Nephron (organoid): ENCODE measurements at regions not wholly inside any gene's neighbourhood (a gene's known extent, or its start where the extent isn't known, plus 50 kb on each side); places are given as distances from the start of the nearest gene placed in this dataset.

Experiments
- H3K27ac Mint-ChIP-seq, 3 experiments: 2 replicates each; pipeline ENCODE4 v1.8.0; 2020; ENCODE audit warnings: mixed read lengths in 3 of 3, mild to moderate bottlenecking in 2 of 3, moderate library complexity in 1 of 3
- H3K27me3 Mint-ChIP-seq: 2 replicates; pipeline ENCODE4 v1.8.0; 2021; ENCODE audit warnings: low read depth, mild to moderate bottlenecking, moderate library complexity, mixed read lengths
- H3K36me3 Mint-ChIP-seq: 2 replicates; pipeline ENCODE4 v1.8.0; 2020; ENCODE audit warnings: low read depth, mixed read lengths
- H3K4me1 Mint-ChIP-seq: 2 replicates; pipeline ENCODE4 v1.8.0; 2020; ENCODE audit warnings: mixed read lengths
- H3K4me3 Mint-ChIP-seq, 3 experiments: 2 replicates each; pipeline ENCODE4 v1.8.0; 2020; ENCODE audit warnings: mild to moderate bottlenecking in 3 of 3, mixed read lengths in 3 of 3, moderate library complexity in 2 of 3
- H3K9me3 Mint-ChIP-seq: 2 replicates; pipeline ENCODE4 v1.8.0; 2020; ENCODE audit warnings: mixed read lengths
- TF ChIP-seq, protein P1 (sequence below), 3 experiments: fragments of 200-600 bp; sonication (generic); IDR thresholded peaks; one replicate each; pipeline ENCODE4 v1.5.0; 2021; ENCODE audit warnings: antibody characterized with exemption in 3 of 3; ENCODE audit not compliant: unreplicated experiment in 3 of 3

DNA sequence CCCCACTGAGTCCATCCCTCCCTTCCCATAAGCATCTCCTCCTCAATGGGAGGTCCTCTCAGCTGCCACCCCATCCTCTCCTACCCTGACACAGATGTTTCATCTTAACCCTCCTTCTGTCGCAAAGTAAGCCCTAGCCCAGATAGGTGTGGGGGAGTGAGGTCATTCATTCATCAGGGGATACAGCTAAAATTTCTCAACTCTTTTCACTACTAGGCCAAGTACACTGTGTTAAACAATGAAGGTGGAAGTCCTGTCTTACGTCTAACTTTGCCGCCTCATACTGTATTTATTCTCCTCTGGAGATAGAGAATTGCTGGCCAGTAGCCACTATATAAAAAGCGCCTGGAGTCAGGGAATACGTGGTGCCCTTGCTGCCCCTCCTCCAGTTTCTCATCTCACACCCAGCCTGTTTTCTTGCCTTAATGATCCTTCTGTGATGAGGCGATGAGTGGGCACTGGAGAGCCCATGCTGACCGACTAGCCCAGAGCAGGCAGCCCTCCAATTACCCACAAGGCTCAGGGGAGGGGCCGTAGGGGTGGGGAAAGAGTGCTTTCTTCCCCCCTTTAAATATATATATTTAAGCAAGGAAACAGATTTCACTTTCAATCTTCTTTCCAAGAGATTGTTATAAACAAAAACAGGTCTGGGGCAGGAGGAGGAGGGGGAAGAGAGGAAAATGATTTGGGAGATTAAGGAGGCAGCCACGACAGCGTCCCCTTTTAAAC, 149.5 kb downstream of the PJA1 start:
- TF ChIP-seq, protein P1, sequence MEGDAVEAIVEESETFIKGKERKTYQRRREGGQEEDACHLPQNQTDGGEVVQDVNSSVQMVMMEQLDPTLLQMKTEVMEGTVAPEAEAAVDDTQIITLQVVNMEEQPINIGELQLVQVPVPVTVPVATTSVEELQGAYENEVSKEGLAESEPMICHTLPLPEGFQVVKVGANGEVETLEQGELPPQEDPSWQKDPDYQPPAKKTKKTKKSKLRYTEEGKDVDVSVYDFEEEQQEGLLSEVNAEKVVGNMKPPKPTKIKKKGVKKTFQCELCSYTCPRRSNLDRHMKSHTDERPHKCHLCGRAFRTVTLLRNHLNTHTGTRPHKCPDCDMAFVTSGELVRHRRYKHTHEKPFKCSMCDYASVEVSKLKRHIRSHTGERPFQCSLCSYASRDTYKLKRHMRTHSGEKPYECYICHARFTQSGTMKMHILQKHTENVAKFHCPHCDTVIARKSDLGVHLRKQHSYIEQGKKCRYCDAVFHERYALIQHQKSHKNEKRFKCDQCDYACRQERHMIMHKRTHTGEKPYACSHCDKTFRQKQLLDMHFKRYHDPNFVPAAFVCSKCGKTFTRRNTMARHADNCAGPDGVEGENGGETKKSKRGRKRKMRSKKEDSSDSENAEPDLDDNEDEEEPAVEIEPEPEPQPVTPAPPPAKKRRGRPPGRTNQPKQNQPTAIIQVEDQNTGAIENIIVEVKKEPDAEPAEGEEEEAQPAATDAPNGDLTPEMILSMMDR (IDR thresholded peaks at IDR 0.05; ENCODE audit: unreplicated experiment in 3 of 3), result no peak
- Mint-ChIP-seq H3K36me3 (no peaks in the 10 kb centered on the region), H3K4me1 (peaks cover 26% of the 10 kb centered on the region), H3K27me3 (no peaks in the 10 kb centered on the region), H3K4me3 (peak overlapping the region in 1 of 3 experiments; percentile 62), H3K9me3 (peaks cover 18% of the 10 kb centered on the region), H3K27ac (peak overlapping the region in 1 of 3 experiments; percentile 95)

DNA sequence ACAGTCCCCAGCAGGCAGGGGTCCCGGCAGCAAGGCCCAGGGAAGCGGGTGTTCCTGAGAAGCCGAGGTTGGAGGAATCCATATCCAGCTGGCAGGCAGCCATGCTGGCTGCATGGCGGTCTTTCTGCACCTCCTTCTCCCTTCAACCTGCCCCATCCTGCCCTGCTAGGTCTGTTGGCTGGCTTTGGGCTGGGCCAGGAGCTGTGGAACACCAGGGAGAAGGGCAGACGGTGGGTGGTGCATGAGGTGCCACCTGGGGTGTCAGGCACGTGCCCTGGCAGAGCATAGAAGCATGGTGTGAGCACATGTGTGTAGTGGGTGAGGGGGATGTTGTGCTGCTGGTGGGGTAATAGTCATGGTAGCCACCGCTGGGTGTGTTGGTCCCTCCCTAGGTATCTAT, 150.1 kb downstream of the PJA1 start:
- H3K9me3 Mint-ChIP-seq, result peaks cover 22% of the 10 kb centered on the region
- H3K27ac Mint-ChIP-seq, result peak overlapping the region in 2 of 3 experiments; percentile 50 to 95
- no peaks in the 10 kb centered on the region for H3K27me3 Mint-ChIP-seq
- no peak overlapping the region for H3K4me3 Mint-ChIP-seq
- H3K4me1 Mint-ChIP-seq, result peaks cover 26% of the 10 kb centered on the region
- no peaks in the 10 kb centered on the region for H3K36me3 Mint-ChIP-seq
- TF ChIP-seq, protein P1 (IDR thresholded peaks at IDR 0.05; ENCODE audit: unreplicated experiment in 3 of 3), result no peak

DNA sequence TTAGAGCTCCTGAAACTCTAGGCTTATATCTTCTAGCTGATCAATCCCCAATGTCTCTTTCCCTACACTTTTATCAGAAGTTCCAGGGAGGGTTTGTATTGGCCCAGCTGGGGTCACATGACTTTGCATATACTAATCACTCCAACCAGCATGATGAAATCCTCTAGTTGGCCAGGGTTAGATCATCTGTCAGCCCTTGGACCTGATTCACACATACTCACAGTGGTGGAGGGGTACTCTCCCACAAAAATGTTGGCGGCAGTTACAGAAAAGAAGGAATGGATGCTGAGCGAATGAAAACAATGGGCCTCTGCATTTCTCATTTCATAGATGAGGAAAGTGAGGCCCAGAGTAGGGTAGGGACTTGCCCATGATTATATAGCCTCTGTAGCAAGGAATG, 151.1 kb downstream of the PJA1 start:
- H3K4me3 Mint-ChIP-seq, result no peak overlapping the region
- peaks cover 26% of the 10 kb centered on the region for H3K4me1 Mint-ChIP-seq
- TF ChIP-seq, protein P1 (IDR thresholded peaks at IDR 0.05; ENCODE audit: unreplicated experiment in 3 of 3), result no peak
- peak overlapping the region in 2 of 3 experiments; percentile 50 to 87 for H3K27ac Mint-ChIP-seq
- peaks cover 22% of the 10 kb centered on the region for H3K9me3 Mint-ChIP-seq
- no peaks in the 10 kb centered on the region for H3K27me3 Mint-ChIP-seq
- no peaks in the 10 kb centered on the region for H3K36me3 Mint-ChIP-seq

DNA sequence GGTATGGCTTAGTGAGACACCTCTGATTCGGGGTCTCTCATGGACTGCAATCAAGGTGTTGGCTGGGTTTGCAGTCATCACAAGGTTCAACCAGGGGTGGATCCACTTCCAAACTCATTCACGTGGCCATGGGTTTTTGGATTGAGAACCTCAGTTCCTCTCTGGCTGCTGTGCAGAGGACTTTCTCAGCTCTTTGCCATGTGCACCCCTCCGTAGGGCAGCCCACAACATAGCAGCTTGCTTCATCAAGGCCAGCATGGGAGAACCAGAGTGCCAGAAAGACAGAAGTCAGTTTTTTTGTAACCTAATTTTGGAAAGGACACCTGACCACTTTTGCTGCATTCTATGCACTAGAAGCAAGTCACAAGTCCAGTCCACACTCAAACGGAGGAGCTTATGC, 154.9 kb downstream of the PJA1 start:
- H3K4me1 Mint-ChIP-seq, result peaks cover 10% of the 10 kb centered on the region
- peaks cover 28% of the 10 kb centered on the region for H3K9me3 Mint-ChIP-seq
- H3K36me3 Mint-ChIP-seq, result no peaks in the 10 kb centered on the region
- H3K27me3 Mint-ChIP-seq, result no peaks in the 10 kb centered on the region
- H3K27ac Mint-ChIP-seq, result no peak overlapping the region
- H3K4me3 Mint-ChIP-seq, result no peak overlapping the region
- TF ChIP-seq, protein P1 (IDR thresholded peaks at IDR 0.05; ENCODE audit: unreplicated experiment in 3 of 3), result no peak

DNA sequence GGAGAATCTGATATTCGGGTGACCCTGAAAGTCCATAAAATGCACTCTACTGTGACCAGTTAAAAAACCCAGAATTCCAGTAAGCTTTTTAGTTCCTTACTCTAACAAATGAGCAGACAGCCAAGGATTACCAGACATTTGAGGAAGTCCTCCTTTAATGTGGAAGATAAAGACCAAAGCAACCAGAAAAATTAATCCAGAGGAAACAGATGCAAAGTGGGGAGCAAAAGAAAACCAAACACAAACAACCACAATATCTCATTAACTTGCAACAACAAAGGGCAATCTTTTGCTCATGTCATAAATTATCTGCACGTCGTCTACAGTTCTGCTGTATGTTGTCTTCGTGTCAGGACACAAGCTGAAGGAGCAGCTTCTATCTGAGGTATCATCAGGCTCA, 164.4 kb downstream of the PJA1 start:
- H3K27me3 Mint-ChIP-seq, result no peaks in the 10 kb centered on the region
- H3K4me1 Mint-ChIP-seq, result peaks cover 21% of the 10 kb centered on the region
- peaks cover 6% of the 10 kb centered on the region for H3K9me3 Mint-ChIP-seq

More for the DNA sequence above, 164.4 kb downstream of the PJA1 start:
- H3K27ac Mint-ChIP-seq, result peak overlapping the region in 1 of 3 experiments; percentile 52
- H3K4me3 Mint-ChIP-seq, result no peak overlapping the region
- H3K36me3 Mint-ChIP-seq, result no peaks in the 10 kb centered on the region
- TF ChIP-seq, protein P1 (IDR thresholded peaks at IDR 0.05; ENCODE audit: unreplicated experiment in 3 of 3), result no peak
